ENCODE measurements at regions not wholly inside any gene's neighbourhood (a gene's known extent, or its start where the extent isn't known, plus 50 kb on each side); places are given as distances from the start of the nearest gene placed in this dataset.

- ATAC-seq (no peak), DNase-seq (ENCODE audit: low read depth, low spot score) (no peak)
- intact Hi-C loops (cut with micrococcal nuclease), result no loop called here
- Histone ChIP-seq H3K4me3 (replicated peaks in 1 of 2; ENCODE audit: low read depth in 1 of 2, low read length in 2 of 2) (no peak overlapping the region), H3K27me3 (ENCODE audit: insufficient read depth, low read length) (no peaks in the 10 kb centered on the region), H3K9me2 (ENCODE audit: insufficient read depth) (no peaks in the 10 kb centered on the region), H2AFZ (ENCODE audit: low read depth, low read length, poor library complexity, severe bottlenecking) (no peak overlapping the region), H3K27ac (ENCODE audit: low read depth, low read length) (no peak overlapping the region), H4K20me1 (ENCODE audit: insufficient read depth) (no peaks in the 10 kb centered on the region), H3K4me1 (ENCODE audit: control insufficient read depth in 1 of 2, insufficient read depth in 2 of 2, low read length in 2 of 2) (no peaks in the 10 kb centered on the region), H3K9ac (ENCODE audit: low read length) (no peak overlapping the region), H3K36me3 (ENCODE audit: control insufficient read depth in 1 of 2, insufficient read depth in 2 of 2, low read length in 2 of 2) (no peaks in the 10 kb centered on the region), H3K79me2 (ENCODE audit: insufficient read depth, low read length) (no peaks in the 10 kb centered on the region), H3K4me2 (ENCODE audit: low read length) (no peak overlapping the region), H3K9me3 (ENCODE audit: control insufficient read depth in 1 of 2, insufficient read depth in 1 of 2, low read depth in 1 of 2, low read length in 2 of 2) (peaks cover 38 to 54% of the 10 kb centered on the region in 2 experiments; a peak in 3 of 4 replicates)
- no TSS peak for BruUV-seq (replicated peaks)
- TF ChIP-seq POLR2A (IDR thresholded peaks at IDR 0.05; ENCODE audit: borderline replicate concordance, extremely low read depth, insufficient read depth, insufficient read length) (no peak), EZH2 (IDR thresholded peaks at IDR 0.05) (no peak), ZBTB33 (IDR thresholded peaks at IDR 0.05; ENCODE audit: extremely low read depth, insufficient replicate concordance, low read length) (no peak), JUND (IDR thresholded peaks at IDR 0.05) (no peak), ELF1 (IDR thresholded peaks at IDR 0.05; ENCODE audit: borderline replicate concordance, low read depth) (no peak), RAD21 (IDR thresholded peaks at IDR 0.05; ENCODE audit: low read depth) (no peak), ZNF274 (IDR thresholded peaks at IDR 0.05; ENCODE audit: low read depth, low read length) (no peak), CTCF (IDR thresholded peaks at IDR 0.05 in 2 of 3, conservative IDR thresholded peaks at IDR 0.05 in 1 of 3; ENCODE audit: borderline replicate concordance in 1 of 3, insufficient read depth in 1 of 3, low read depth in 2 of 3, low read length in 2 of 3) (no peak), SIN3A (IDR thresholded peaks at IDR 0.05; ENCODE audit: low read depth) (no peak), MAX (IDR thresholded peaks at IDR 0.05) (no peak), POLR2AphosphoS5 (IDR thresholded peaks at IDR 0.05; ENCODE audit: low read depth, low read length) (no peak), SP1 (IDR thresholded peaks at IDR 0.05; ENCODE audit: low read depth) (no peak), EGR1 (IDR thresholded peaks at IDR 0.05; ENCODE audit: low read depth) (no peak), YY1 (IDR thresholded peaks at IDR 0.05; ENCODE audit: extremely low read depth, insufficient replicate concordance, low read depth, low read length) (no peak), CBX3 (IDR thresholded peaks at IDR 0.05; ENCODE audit: low read depth) (no peak), CEBPB (IDR thresholded peaks at IDR 0.05; ENCODE audit: low read depth) (no peak)
- ChIA-PET CTCF (no interaction called here), RAD21 (ENCODE audit: low non-redundant PET in 1 of 2, low total read pairs in 2 of 2, uncharacterized antibody in 2 of 2, unreplicated experiment in 2 of 2) (no interaction called here), POLR2A (no interaction called here)
Observed at GRCh38 chr17:53273126-53273525, 549.6 kb upstream of the KIF2B start.

Data from HCT116 (cell line).